CD4-positive, alpha-beta memory T cell (primary cell): ENCODE measurements at regions not wholly inside any gene's neighbourhood (a gene's known extent, or its start where the extent isn't known, plus 50 kb on each side); places are given as distances from the start of the nearest gene placed in this dataset.

Experiments used
- CTCF ChIA-PET: fragments of 350-600 bp; sonication (Branson Sonifier 250); formaldehyde crosslinking; loops from one replicate; lab custom pipeline; 2021; ENCODE audit warnings: inconsistent platforms; ENCODE audit not compliant: partially characterized antibody; lab: Charles Lee
- POLR2A ChIA-PET: fragments of 350-600 bp; sonication (Branson Sonifier 250); formaldehyde crosslinking; loops from one replicate; lab custom pipeline; 2021; ENCODE audit not compliant: partially characterized antibody; lab: Charles Lee
- DNase-seq, 5 donors: peaks; one replicate each; pipeline versions ENCODE4 v3.0.0 to v3.0.0-alpha.2; 2020 to 2022; ENCODE audit warnings: mixed read lengths in 1 of 5
- H3K27ac ChIP-seq: one replicate; pipeline ENCODE4 v1.7.0; 2013; ENCODE audit warnings: low read depth, low read length
- H3K27me3 ChIP-seq: 2 replicates; pipeline ENCODE4 v1.7.0; 2013; ENCODE audit warnings: mild to moderate bottlenecking, low read length, moderate library complexity; ENCODE audit not compliant: insufficient read depth
- H3K36me3 ChIP-seq: 2 replicates; pipeline ENCODE4 v1.7.0; 2013; ENCODE audit warnings: mild to moderate bottlenecking, low read length, moderate library complexity; ENCODE audit not compliant: insufficient read depth
- H3K4me1 ChIP-seq: 2 replicates; pipeline ENCODE4 v1.7.0; 2013; ENCODE audit warnings: mild to moderate bottlenecking, low read length, moderate library complexity; ENCODE audit not compliant: insufficient read depth
- H3K4me3 ChIP-seq, 2 donors: one replicate each; pipeline ENCODE4 v1.7.0; 2013; ENCODE audit warnings: low read length in 2 of 2, mild to moderate bottlenecking in 1 of 2
- H3K9me3 ChIP-seq, 2 donors: one replicate each; pipeline ENCODE4 v1.7.0; 2013; ENCODE audit warnings: low read length in 2 of 2, control low read depth in 1 of 2; ENCODE audit not compliant: control insufficient read depth in 1 of 2
- H3K27ac Mint-ChIP-seq, 7 donors: one replicate each; pipeline ENCODE4 v1.8.0; 2020 to 2021; ENCODE audit warnings: mixed read lengths in 7 of 7, mild to moderate bottlenecking in 6 of 7, inconsistent platforms in 3 of 7, moderate library complexity in 3 of 7
- H3K27me3 Mint-ChIP-seq, 2 donors: one replicate each; pipeline ENCODE4 v1.8.0; 2020 to 2021; ENCODE audit warnings: mixed read lengths in 2 of 2
- H3K36me3 Mint-ChIP-seq, 2 donors: one replicate each; pipeline ENCODE4 v1.8.0; 2020 to 2021; ENCODE audit warnings: mixed read lengths in 2 of 2, inconsistent platforms in 1 of 2, mild to moderate bottlenecking in 1 of 2
- H3K4me1 Mint-ChIP-seq, 4 donors: one replicate each; pipeline ENCODE4 v1.8.0; 2020 to 2021; ENCODE audit warnings: mixed read lengths in 4 of 4, mild to moderate bottlenecking in 1 of 4
- H3K4me3 Mint-ChIP-seq, 8 donors: one replicate each; pipeline ENCODE4 v1.8.0; 2020 to 2021; ENCODE audit warnings: mixed read lengths in 8 of 8, mild to moderate bottlenecking in 7 of 8, moderate library complexity in 6 of 8, inconsistent platforms in 3 of 8
- H3K9me3 Mint-ChIP-seq, 8 donors: one replicate each; pipeline ENCODE4 v1.8.0; 2020 to 2021; ENCODE audit warnings: mixed read lengths in 8 of 8, mild to moderate bottlenecking in 5 of 8, inconsistent platforms in 3 of 8, moderate library complexity in 1 of 8
- intact Hi-C: fragments of 100-400 bp; cut with micrococcal nuclease; formaldehyde crosslinking; loops from one replicate; pipeline ENCODE4 v1.15.1; 2023

- Mint-ChIP-seq H3K4me1 (peaks cover 5 to 13% (median 8%) of the 10 kb centered on the region in 4 donors), H3K36me3 (peaks cover 0 to 6% of the 10 kb centered on the region in 2 donors), H3K27me3 (peaks cover 29 to 37% of the 10 kb centered on the region in 2 donors), H3K27ac (no peak overlapping the region), H3K9me3 (peaks cover 0 to 2% (median 0%) of the 10 kb centered on the region in 8 donors), H3K4me3 (no peak overlapping the region)
- no peaks in the 10 kb centered on the region for H3K36me3 ChIP-seq
- ChIA-PET CTCF (no interaction called here), POLR2A (no interaction called here)
- intact Hi-C loops: no loop called here
- no peaks in the 10 kb centered on the region for H3K9me3 ChIP-seq
- no peak for DNase-seq
- H3K27me3 ChIP-seq: no peaks in the 10 kb centered on the region
- peaks cover 6% of the 10 kb centered on the region for H3K4me1 ChIP-seq
- no peak overlapping the region for H3K27ac ChIP-seq
- no peak overlapping the region for H3K4me3 ChIP-seq
These were observed 62.3 kb upstream of the TMPO start for GRCh38 chr12:98453070-98453469.

GRCh38 chr12:98453492-98453891 is 61.9 kb upstream of the TMPO start:
- intact Hi-C loops: no loop called here
- DNase-seq: no peak
- peaks cover 0 to 2% (median 0%) of the 10 kb centered on the region in 8 donors for H3K9me3 Mint-ChIP-seq
- ChIA-PET CTCF (no interaction called here), POLR2A (no interaction called here)
- Histone ChIP-seq H3K9me3 (no peaks in the 10 kb centered on the region), H3K36me3 (no peaks in the 10 kb centered on the region), H3K27me3 (no peaks in the 10 kb centered on the region), H3K4me3 (no peak overlapping the region), H3K4me1 (peaks cover 6% of the 10 kb centered on the region), H3K27ac (no peak overlapping the region)
- H3K27me3 Mint-ChIP-seq: peaks cover 27 to 36% of the 10 kb centered on the region in 2 donors
- peaks cover 0 to 6% of the 10 kb centered on the region in 2 donors for H3K36me3 Mint-ChIP-seq
- no peak overlapping the region for H3K4me3 Mint-ChIP-seq
- H3K4me1 Mint-ChIP-seq: peaks cover 5 to 13% (median 8%) of the 10 kb centered on the region in 4 donors
- no peak overlapping the region for H3K27ac Mint-ChIP-seq

GRCh38 chr12:98456041-98456440 is 59.3 kb upstream of the TMPO start:
- Mint-ChIP-seq H3K27ac (no peak overlapping the region), H3K36me3 (peaks cover 0 to 6% of the 10 kb centered on the region in 2 donors), H3K4me1 (peaks cover 5 to 13% (median 8%) of the 10 kb centered on the region in 4 donors), H3K27me3 (peaks cover 25 to 34% of the 10 kb centered on the region in 2 donors), H3K4me3 (peak overlapping the region in 3 of 8 donors; percentile 28 to 44 (median 35)), H3K9me3 (peaks cover 0 to 2% (median 0%) of the 10 kb centered on the region in 8 donors)
- no peak overlapping the region for H3K4me3 ChIP-seq
- H3K9me3 ChIP-seq: no peaks in the 10 kb centered on the region
- H3K4me1 ChIP-seq: peaks cover 6% of the 10 kb centered on the region
- CTCF ChIA-PET: interaction anchor here (0.6 kb wide), 1 partner anchor 11 kb away, joined by 3 read pairs; no protein-coding TSS in a partner anchor
- no peaks in the 10 kb centered on the region for H3K27me3 ChIP-seq
- intact Hi-C loops: no loop called here
- POLR2A ChIA-PET: no interaction called here
- H3K36me3 ChIP-seq: no peaks in the 10 kb centered on the region
- DNase-seq: no peak
- H3K27ac ChIP-seq: no peak overlapping the region

GRCh38 chr12:98456576-98457573 is 58.5 kb upstream of the TMPO start:
- CTCF ChIA-PET: no interaction called here
- POLR2A ChIA-PET: no interaction called here
- peaks cover 0 to 6% of the 10 kb centered on the region in 2 donors for H3K36me3 Mint-ChIP-seq

GRCh38 chr12:98464190-98464589 is 51.2 kb upstream of the TMPO start:
- no peaks in the 10 kb centered on the region for H3K36me3 ChIP-seq
- H3K4me1 ChIP-seq: no peaks in the 10 kb centered on the region
- H3K27ac Mint-ChIP-seq: no peak overlapping the region
- H3K4me3 ChIP-seq: no peak overlapping the region
- DNase-seq: no peak
- H3K9me3 ChIP-seq: no peaks in the 10 kb centered on the region
- H3K27me3 Mint-ChIP-seq: peaks cover 0 to 1% of the 10 kb centered on the region in 2 donors
- CTCF ChIA-PET: no interaction called here
- H3K4me1 Mint-ChIP-seq: no peaks in the 10 kb centered on the region
- intact Hi-C loops: no loop called here
- H3K4me3 Mint-ChIP-seq: no peak overlapping the region
- no peaks in the 10 kb centered on the region for H3K36me3 Mint-ChIP-seq
- POLR2A ChIA-PET: no interaction called here
- no peak overlapping the region for H3K27ac ChIP-seq
- H3K9me3 Mint-ChIP-seq: no peaks in the 10 kb centered on the region
- no peaks in the 10 kb centered on the region for H3K27me3 ChIP-seq

More at GRCh38 chr12:98456576-98457573, 58.5 kb upstream of the TMPO start:
- H3K9me3 ChIP-seq: no peaks in the 10 kb centered on the region
- H3K27me3 ChIP-seq: no peaks in the 10 kb centered on the region
- H3K27ac Mint-ChIP-seq: no peak overlapping the region
- H3K4me3 Mint-ChIP-seq: peak overlapping the region; percentile 27 to 80 (median 63)
- H3K4me1 ChIP-seq: peaks cover 6% of the 10 kb centered on the region
- H3K4me3 ChIP-seq: peak overlapping the region in 1 of 2 donors; percentile 32
- intact Hi-C loops: no loop called here
- DNase-seq: no peak
- H3K27me3 Mint-ChIP-seq: peaks cover 23 to 31% of the 10 kb centered on the region in 2 donors
- H3K4me1 Mint-ChIP-seq: peaks cover 5 to 13% (median 8%) of the 10 kb centered on the region in 4 donors
- H3K36me3 ChIP-seq: no peaks in the 10 kb centered on the region
- H3K27ac ChIP-seq: no peak overlapping the region
- H3K9me3 Mint-ChIP-seq: peaks cover 0 to 2% (median 0%) of the 10 kb centered on the region in 8 donors

GRCh38 chr12:98465505-98465904 is 49.9 kb upstream of the TMPO start:
- CTCF ChIA-PET: no interaction called here
- POLR2A ChIA-PET: no interaction called here
- intact Hi-C loops: no loop called here

More at GRCh38 chr12:98465505-98465904, 49.9 kb upstream of the TMPO start:
- Mint-ChIP-seq H3K9me3 (no peaks in the 10 kb centered on the region), H3K27me3 (peaks cover 0 to 1% of the 10 kb centered on the region in 2 donors), H3K4me1 (no peaks in the 10 kb centered on the region), H3K4me3 (no peak overlapping the region), H3K27ac (no peak overlapping the region), H3K36me3 (no peaks in the 10 kb centered on the region)
- Histone ChIP-seq H3K4me1 (no peaks in the 10 kb centered on the region), H3K4me3 (no peak overlapping the region), H3K36me3 (no peaks in the 10 kb centered on the region), H3K27me3 (no peaks in the 10 kb centered on the region), H3K9me3 (no peaks in the 10 kb centered on the region), H3K27ac (no peak overlapping the region)
- no peak for DNase-seq
